Right lobe of liver (tissue), 6 donors: ENCODE measurements at regions not wholly inside any gene's neighbourhood (a gene's known extent, or its start where the extent isn't known, plus 50 kb on each side); places are given as distances from the start of the nearest gene placed in this dataset.

Experiments
- ATAC-seq, 4 donors: fragments of 200-7000 bp; cut with Tn5 transposase; one replicate each; pipeline ENCODE4 v1.9.1; 2020; ENCODE audit warnings: mild to moderate bottlenecking in 4 of 4, moderate library complexity in 4 of 4
- DNase-seq, 3 donors: peaks; one replicate each; pipeline ENCODE4 v3.0.0-alpha.2; 2020
- H3K27ac ChIP-seq, 3 donors: fragments of 200-600 bp; one replicate each; pipeline ENCODE4 v1.8.0; 2022
- H3K27me3 ChIP-seq, 2 donors: fragments of 200-600 bp; one replicate each; pipeline ENCODE4 v1.8.0; 2022
- H3K36me3 ChIP-seq, 4 donors: fragments of 200-600 bp; sonication (generic) in 1 of 4; one replicate each; pipeline versions ENCODE4 v1.5.1 to v1.8.0; 2017 to 2022; ENCODE audit warnings: control low read depth in 1 of 4
- H3K4me1 ChIP-seq, 4 donors: fragments of 200-600 bp; sonication (generic) in 1 of 4; one replicate each; pipeline versions ENCODE4 v1.5.1 to v1.8.0; 2017 to 2022; ENCODE audit warnings: control low read depth in 1 of 4
- H3K4me3 ChIP-seq, 3 donors: fragments of 200-600 bp; one replicate each; pipeline ENCODE4 v1.8.0; 2022
- H3K9me3 ChIP-seq, 4 donors: fragments of 200-600 bp; sonication (generic) in 1 of 4; one replicate each; pipeline versions ENCODE4 v1.5.1 to v1.8.0; 2017 to 2022; ENCODE audit warnings: control low read depth in 1 of 4
- POLR2A ChIP-seq: fragments of 450-650 bp; IDR thresholded peaks from one replicate; pipeline ENCODE4 v1.6.1; 2017; ENCODE audit warnings: antibody characterized with exemption, mild to moderate bottlenecking
- WGBS: methylation state at CpG from one replicate; pipeline ENCODE4 v1.1.6; 2018; ENCODE audit warnings: low coverage, low lambda C conversion rate; ENCODE audit not compliant: insufficient coverage; ENCODE audit errors: missing lambda C conversion rate; 5-methylcytosine and 5-hydroxymethylcytosine counted together
- intact Hi-C, 2 donors: fragments of 100-400 bp; cut with DNase I; formaldehyde crosslinking; loops; one replicate each; pipeline versions ENCODE4 v1.11.2 to v1.14.1; 2022
- TF ChIP-seq, protein P1 (sequence below), 4 donors: fragments of 200-600 bp in 3 of 4; fragments of 450-650 bp in 1 of 4; IDR thresholded peaks; one replicate each; pipeline versions ENCODE4 v1.5.1 to v1.8.0; 2016 to 2022; ENCODE audit warnings: antibody characterized with exemption in 4 of 4, mild to moderate bottlenecking in 2 of 4
- donor health status: DM: no; HTN: yes; CAD: no.
- donor health status: DM: no; HTN: no; CAD: no.
- donor health status: DM: no; HTN: no; CAD: no.
- donor health status: DM: no; HTN: yes; CAD: no.
- donor health status: DM: no; HTN: yes; CAD: no.

DNA sequence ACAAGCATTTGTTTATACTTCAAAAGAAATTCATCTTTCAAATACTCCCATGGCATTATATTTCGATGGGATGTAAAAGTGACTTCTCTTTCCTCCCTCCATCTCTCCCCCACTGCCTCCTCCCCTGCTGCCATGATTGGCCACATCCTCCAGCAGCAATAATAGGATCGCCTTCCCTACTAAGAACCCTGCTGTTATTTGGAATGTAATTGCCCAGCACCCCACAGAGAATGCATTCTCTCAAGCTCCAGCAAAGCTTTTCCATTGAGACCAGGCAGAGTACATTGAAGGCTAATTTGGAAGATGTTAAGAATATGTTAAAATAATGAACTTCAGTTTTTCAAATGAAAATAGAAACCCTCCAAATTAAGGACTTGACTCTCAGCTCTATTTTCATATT lies 375.4 kb upstream of the ACVR2A start:
- H3K9me3 ChIP-seq = no peaks in the 10 kb centered on the region
- H3K27ac ChIP-seq = no peak overlapping the region
- H3K4me3 ChIP-seq = no peak overlapping the region
- peaks cover 0 to 13% (median 2%) of the 10 kb centered on the region in 4 donors for H3K4me1 ChIP-seq
- WGBS = 83% methylated on average over 2 of the region's 2 CpGs
- no peaks in the 10 kb centered on the region for H3K27me3 ChIP-seq
- no peak for DNase-seq
- H3K36me3 ChIP-seq = no peaks in the 10 kb centered on the region
- intact Hi-C loops = no loop called here
- no peak for ATAC-seq
- no peak for TF ChIP-seq POLR2A
- TF ChIP-seq, protein P1, sequence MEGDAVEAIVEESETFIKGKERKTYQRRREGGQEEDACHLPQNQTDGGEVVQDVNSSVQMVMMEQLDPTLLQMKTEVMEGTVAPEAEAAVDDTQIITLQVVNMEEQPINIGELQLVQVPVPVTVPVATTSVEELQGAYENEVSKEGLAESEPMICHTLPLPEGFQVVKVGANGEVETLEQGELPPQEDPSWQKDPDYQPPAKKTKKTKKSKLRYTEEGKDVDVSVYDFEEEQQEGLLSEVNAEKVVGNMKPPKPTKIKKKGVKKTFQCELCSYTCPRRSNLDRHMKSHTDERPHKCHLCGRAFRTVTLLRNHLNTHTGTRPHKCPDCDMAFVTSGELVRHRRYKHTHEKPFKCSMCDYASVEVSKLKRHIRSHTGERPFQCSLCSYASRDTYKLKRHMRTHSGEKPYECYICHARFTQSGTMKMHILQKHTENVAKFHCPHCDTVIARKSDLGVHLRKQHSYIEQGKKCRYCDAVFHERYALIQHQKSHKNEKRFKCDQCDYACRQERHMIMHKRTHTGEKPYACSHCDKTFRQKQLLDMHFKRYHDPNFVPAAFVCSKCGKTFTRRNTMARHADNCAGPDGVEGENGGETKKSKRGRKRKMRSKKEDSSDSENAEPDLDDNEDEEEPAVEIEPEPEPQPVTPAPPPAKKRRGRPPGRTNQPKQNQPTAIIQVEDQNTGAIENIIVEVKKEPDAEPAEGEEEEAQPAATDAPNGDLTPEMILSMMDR (IDR thresholded peaks at IDR 0.05) = no peak

DNA sequence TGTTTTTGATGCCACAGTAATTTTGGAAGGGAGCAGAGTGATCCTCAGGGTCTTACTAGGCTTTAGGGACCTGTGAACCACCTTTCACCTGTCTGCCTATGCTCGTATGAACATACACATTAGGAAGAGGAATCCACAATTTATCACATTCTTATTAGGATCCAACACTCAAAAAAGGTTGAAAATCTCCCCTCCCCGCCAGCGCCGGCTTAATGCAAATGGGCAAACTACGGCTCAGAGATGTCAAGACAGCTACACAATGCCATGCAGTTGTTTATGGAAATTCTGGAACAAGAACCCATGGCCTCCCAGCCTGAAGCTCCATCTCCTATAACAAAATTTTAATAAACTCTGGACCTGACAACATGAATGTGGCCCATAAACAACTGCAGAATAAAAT lies 375.9 kb upstream of the ACVR2A start:
- 84% methylated on average over 5 of the region's 5 CpGs for WGBS
- Histone ChIP-seq H3K9me3 (no peaks in the 10 kb centered on the region), H3K27ac (no peak overlapping the region), H3K27me3 (no peaks in the 10 kb centered on the region), H3K4me1 (peaks cover 0 to 13% (median 2%) of the 10 kb centered on the region in 4 donors), H3K4me3 (no peak overlapping the region), H3K36me3 (no peaks in the 10 kb centered on the region)
- DNase-seq = no peak
- ATAC-seq = no peak
- TF ChIP-seq, protein P1 (IDR thresholded peaks at IDR 0.05) = no peak
- no peak for TF ChIP-seq POLR2A
- intact Hi-C loops = no loop called here

DNA sequence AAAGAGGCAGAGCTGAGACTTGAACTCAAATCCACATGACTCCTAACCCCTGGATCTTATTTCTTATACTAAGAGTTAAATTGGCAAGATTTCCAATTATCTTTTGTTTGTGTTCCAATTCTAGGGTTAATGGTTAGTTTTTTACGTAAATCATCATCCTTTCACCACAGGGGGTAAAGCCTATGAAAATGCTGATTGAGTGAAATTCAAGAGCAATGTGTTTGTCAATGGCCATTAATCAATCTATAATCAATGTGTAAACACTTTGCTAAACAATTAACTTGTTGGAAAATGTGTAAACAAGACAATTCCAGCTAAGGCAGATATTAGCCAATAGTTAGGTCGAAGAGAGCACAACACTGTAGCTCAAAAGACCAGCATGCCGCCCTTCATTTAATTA lies 376.5 kb upstream of the ACVR2A start:
- WGBS = 52% methylated on average over 3 of the region's 3 CpGs
- DNase-seq (no peak), ATAC-seq (no peak)
- Histone ChIP-seq H3K9me3 (no peaks in the 10 kb centered on the region), H3K27me3 (no peaks in the 10 kb centered on the region), H3K36me3 (no peaks in the 10 kb centered on the region), H3K4me3 (no peak overlapping the region), H3K4me1 (peaks cover 0 to 13% (median 2%) of the 10 kb centered on the region in 4 donors), H3K27ac (no peak overlapping the region)
- TF ChIP-seq, protein P1 (IDR thresholded peaks at IDR 0.05) = no peak
- TF ChIP-seq POLR2A = no peak
- intact Hi-C loops = no loop called here

DNA sequence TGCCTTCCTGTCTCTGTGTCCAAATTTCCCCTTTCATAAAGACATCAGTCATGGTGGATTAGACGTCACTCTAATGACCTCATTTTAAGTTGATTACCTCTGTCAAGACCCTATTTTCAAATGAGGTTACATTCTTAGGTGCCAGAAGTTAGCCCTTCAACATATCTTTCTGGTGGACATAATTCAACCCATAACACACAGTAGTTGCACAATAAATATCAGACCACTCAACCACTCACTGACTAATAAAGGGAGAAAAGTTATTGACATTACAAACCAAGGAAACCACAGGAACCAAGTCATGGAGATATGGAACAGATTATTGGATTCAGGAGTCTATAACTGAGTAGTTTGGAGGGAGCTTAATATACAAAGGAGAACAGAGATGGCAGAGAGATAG lies 377.4 kb upstream of the ACVR2A start:
- Histone ChIP-seq H3K4me1 (peaks cover 0 to 13% (median 2%) of the 10 kb centered on the region in 4 donors), H3K27ac (no peak overlapping the region), H3K9me3 (no peaks in the 10 kb centered on the region), H3K36me3 (no peaks in the 10 kb centered on the region), H3K27me3 (no peaks in the 10 kb centered on the region), H3K4me3 (no peak overlapping the region)
- TF ChIP-seq POLR2A = no peak
- TF ChIP-seq, protein P1 (IDR thresholded peaks at IDR 0.05) = no peak
- no peak for ATAC-seq
- no peak for DNase-seq
- intact Hi-C loops = no loop called here
- 75% methylated on average over 1 of the region's 1 CpG for WGBS

DNA sequence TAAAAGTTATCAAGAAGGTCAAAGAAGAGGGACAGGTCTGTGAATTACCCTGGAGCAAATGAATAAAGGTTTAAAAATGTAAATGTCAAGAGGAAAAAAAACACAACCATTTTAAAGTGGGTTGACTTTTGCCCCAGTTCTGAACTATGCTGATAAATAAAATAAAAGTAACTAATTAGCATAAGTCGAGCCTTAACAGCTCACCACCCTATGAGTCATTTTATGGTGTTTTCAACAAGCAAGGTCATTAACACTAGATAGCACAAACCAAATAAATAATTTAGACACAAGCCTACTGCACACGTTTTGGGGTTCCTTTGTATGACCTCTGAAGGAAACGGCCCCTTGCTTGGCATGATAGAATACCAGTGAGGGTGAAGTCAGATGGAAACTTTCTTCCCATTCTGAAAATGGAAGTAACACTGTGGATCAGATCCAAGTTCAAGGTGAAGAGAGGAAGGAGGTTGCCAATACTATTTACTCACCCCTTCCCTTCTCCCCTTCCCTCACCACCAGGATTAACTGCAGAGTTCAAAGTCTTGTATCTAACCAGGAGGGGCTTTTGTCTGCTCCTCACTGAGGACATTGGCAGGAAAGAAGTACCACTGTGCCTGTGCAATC lies 380.0 kb upstream of the ACVR2A start:
- Histone ChIP-seq H3K36me3 (no peaks in the 10 kb centered on the region), H3K9me3 (no peaks in the 10 kb centered on the region), H3K4me3 (no peak overlapping the region), H3K27ac (no peak overlapping the region), H3K4me1 (peaks cover 0 to 13% (median 2%) of the 10 kb centered on the region in 4 donors), H3K27me3 (no peaks in the 10 kb centered on the region)
- peak in 1 of 4 donors; percentile 63 for ATAC-seq
- no peak for DNase-seq
- intact Hi-C loops = no loop called here
- 33% methylated on average over 3 of the region's 3 CpGs for WGBS
- TF ChIP-seq, protein P1 (IDR thresholded peaks at IDR 0.05) = no peak
- TF ChIP-seq POLR2A = no peak
